Stimulated activated CD4-positive, alpha-beta T cell treated with anti-CD3 and anti-CD28 coated beads, TNF-alpha, amount 100 ng/mL, for 48 hours (primary cell): ENCODE measurements at regions not wholly inside any gene's neighbourhood (a gene's known extent, or its start where the extent isn't known, plus 50 kb on each side); places are given as distances from the start of the nearest gene placed in this dataset.

Experiments
- DNase-seq, 3 donors: peaks; one replicate each; pipeline ENCODE4 v3.0.0-alpha.2; 2020; ENCODE audit warnings: low read depth in 3 of 3

- DNase-seq: no peak
These were observed 169.0 kb upstream of the SDK2 start for GRCh38 chr17:73813201-73813600.

- DNase-seq: no peak
These were observed 169.8 kb upstream of the SDK2 start for GRCh38 chr17:73814075-73814474.

- no peak for DNase-seq
These were observed 171.2 kb upstream of the SDK2 start for GRCh38 chr17:73815474-73815873.

- no peak for DNase-seq
These were observed 175.5 kb upstream of the SDK2 start for GRCh38 chr17:73819440-73820395.

GRCh38 chr17:73820686-73821448 lies 176.6 kb upstream of the SDK2 start:
- DNase-seq: no peak

GRCh38 chr17:73821665-73822064 lies 177.4 kb upstream of the SDK2 start:
- no peak for DNase-seq

GRCh38 chr17:73822371-73822770 lies 178.1 kb upstream of the SDK2 start:
- DNase-seq: no peak

GRCh38 chr17:73823684-73824083 lies 179.4 kb upstream of the SDK2 start:
- DNase-seq: no peak

GRCh38 chr17:73824321-73824720 lies 180.1 kb upstream of the SDK2 start:
- DNase-seq: no peak

- no peak for DNase-seq
These were observed 182.1 kb upstream of the SDK2 start for GRCh38 chr17:73826181-73826871.

GRCh38 chr17:73826872-73827228 lies 182.6 kb upstream of the SDK2 start:
- no peak for DNase-seq

- no peak for DNase-seq
These were observed 183.5 kb upstream of the SDK2 start for GRCh38 chr17:73827627-73828291.

GRCh38 chr17:73829676-73830280 lies 185.5 kb upstream of the SDK2 start:
- no peak for DNase-seq

GRCh38 chr17:73831699-73832098 lies 187.5 kb upstream of the SDK2 start:
- DNase-seq: no peak

- DNase-seq: no peak
These were observed 189.7 kb upstream of the SDK2 start for GRCh38 chr17:73833775-73834488.

- no peak for DNase-seq
These were observed 190.6 kb upstream of the SDK2 start for GRCh38 chr17:73834684-73835343.

GRCh38 chr17:73835605-73836004 lies 191.4 kb upstream of the SDK2 start:
- no peak for DNase-seq

GRCh38 chr17:73838815-73839214 lies 194.6 kb upstream of the SDK2 start:
- no peak for DNase-seq

GRCh38 chr17:73840829-73841228 lies 196.6 kb upstream of the SDK2 start:
- DNase-seq: no peak

GRCh38 chr17:73841431-73842060 lies 197.3 kb upstream of the SDK2 start:
- DNase-seq: no peak
